ENCODE measurements at regions not wholly inside any gene's neighbourhood (a gene's known extent, or its start where the extent isn't known, plus 50 kb on each side); places are given as distances from the start of the nearest gene placed in this dataset.

- no peak for TF ChIP-seq CTCF (IDR thresholded peaks at IDR 0.05; ENCODE audit: low read length)
- no peak for TF ChIP-seq EZH2phosphoT487 (IDR thresholded peaks at IDR 0.05; ENCODE audit: low read length)
- no peak for TF ChIP-seq EZH2 (optimal IDR thresholded peaks at IDR 0.05; ENCODE audit: low read depth, low read length)
Measured at GRCh38 chr2:83420993-83421392, 1038.1 kb downstream of the SUCLG1 start.
